D721Med (cell line): ENCODE measurements at regions not wholly inside any gene's neighbourhood (a gene's known extent, or its start where the extent isn't known, plus 50 kb on each side); places are given as distances from the start of the nearest gene placed in this dataset.

Experiments
- DNase-seq: peaks from one replicate; pipeline ENCODE4 v3.0.0; 2011; ENCODE audit warnings: low spot score; ENCODE audit not compliant: insufficient read length
- FAIRE-seq: peaks from 2 replicates; lab custom pipeline; 2011; peaks lifted over from hg19 to GRCh38; lab: Jason Lieb, UNC
- TF ChIP-seq, protein P1 (sequence below): IDR thresholded peaks from 2 replicates; pipeline ENCODE4 v1.5.1; 2012; ENCODE audit warnings: mild to moderate bottlenecking, control low read depth; ENCODE audit not compliant: insufficient read depth; ENCODE audit errors: missing control alignments

DNA sequence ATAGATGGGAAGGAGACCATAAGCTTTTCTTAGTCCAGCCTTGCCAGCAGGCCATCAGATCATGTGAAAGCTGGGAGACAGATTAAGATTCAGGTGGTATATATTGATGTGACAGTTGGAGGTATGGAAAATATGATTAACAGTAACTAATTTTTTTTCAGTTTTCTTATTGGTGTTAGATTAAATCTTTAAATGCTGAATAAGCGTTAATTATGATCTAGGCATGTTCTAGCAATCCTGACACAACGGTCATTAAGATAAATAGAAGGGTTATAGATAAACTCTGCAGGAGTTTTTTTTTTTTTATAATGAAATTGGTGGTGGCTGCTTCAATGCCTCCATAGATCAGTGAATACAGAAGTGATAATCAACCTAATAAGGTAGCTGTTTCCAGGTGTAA, 649.5 kb upstream of the TENM3 start:
- DNase-seq: no peak
- TF ChIP-seq, protein P1, sequence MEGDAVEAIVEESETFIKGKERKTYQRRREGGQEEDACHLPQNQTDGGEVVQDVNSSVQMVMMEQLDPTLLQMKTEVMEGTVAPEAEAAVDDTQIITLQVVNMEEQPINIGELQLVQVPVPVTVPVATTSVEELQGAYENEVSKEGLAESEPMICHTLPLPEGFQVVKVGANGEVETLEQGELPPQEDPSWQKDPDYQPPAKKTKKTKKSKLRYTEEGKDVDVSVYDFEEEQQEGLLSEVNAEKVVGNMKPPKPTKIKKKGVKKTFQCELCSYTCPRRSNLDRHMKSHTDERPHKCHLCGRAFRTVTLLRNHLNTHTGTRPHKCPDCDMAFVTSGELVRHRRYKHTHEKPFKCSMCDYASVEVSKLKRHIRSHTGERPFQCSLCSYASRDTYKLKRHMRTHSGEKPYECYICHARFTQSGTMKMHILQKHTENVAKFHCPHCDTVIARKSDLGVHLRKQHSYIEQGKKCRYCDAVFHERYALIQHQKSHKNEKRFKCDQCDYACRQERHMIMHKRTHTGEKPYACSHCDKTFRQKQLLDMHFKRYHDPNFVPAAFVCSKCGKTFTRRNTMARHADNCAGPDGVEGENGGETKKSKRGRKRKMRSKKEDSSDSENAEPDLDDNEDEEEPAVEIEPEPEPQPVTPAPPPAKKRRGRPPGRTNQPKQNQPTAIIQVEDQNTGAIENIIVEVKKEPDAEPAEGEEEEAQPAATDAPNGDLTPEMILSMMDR: no peak
- FAIRE-seq: no peak

GRCh38 chr4:181594188-181594587, 649.0 kb upstream of the TENM3 start:
- TF ChIP-seq, protein P1: no peak
- DNase-seq: no peak
- FAIRE-seq: no peak

GRCh38 chr4:181595716-181596115, 647.5 kb upstream of the TENM3 start:
- DNase-seq (no peak), FAIRE-seq (no peak)
- TF ChIP-seq, protein P1: no peak

GRCh38 chr4:181597766-181598165, 645.4 kb upstream of the TENM3 start:
- DNase-seq (no peak), FAIRE-seq (no peak)

GRCh38 chr4:181599134-181599533, 644.1 kb upstream of the TENM3 start:
- FAIRE-seq (no peak), DNase-seq (no peak)

More at GRCh38 chr4:181597766-181598165, 645.4 kb upstream of the TENM3 start:
- TF ChIP-seq, protein P1: no peak

GRCh38 chr4:181601103-181601502, 642.1 kb upstream of the TENM3 start:
- TF ChIP-seq, protein P1: no peak
- FAIRE-seq (no peak), DNase-seq (no peak)

More at GRCh38 chr4:181599134-181599533, 644.1 kb upstream of the TENM3 start:
- TF ChIP-seq, protein P1: no peak

DNA sequence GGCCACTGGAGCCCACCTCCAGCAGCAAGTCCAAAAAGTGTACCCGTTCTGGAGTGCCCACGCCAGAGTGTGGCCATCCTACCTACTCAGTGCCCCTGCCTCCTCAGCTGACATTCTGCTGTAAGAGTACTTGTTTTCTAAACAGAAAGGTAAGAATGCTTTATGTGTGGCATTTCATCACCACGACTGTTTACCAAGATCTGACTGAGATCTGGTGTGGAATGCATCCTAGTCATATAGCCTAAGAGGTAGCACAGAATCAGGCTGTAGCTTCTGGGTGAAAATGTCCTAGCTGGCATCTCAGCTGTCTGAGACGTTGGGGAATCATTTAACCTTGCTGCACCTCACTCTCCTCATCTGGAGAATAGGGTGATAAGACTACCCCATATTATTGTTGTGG, 638.7 kb upstream of the TENM3 start:
- DNase-seq (no peak), FAIRE-seq (no peak)
- TF ChIP-seq, protein P1: no peak
